HepG2 (cell line): ENCODE measurements at regions not wholly inside any gene's neighbourhood (a gene's known extent, or its start where the extent isn't known, plus 50 kb on each side); places are given as distances from the start of the nearest gene placed in this dataset.

ENCODE experiments used
- CBX5 ChIP-seq: sonication (generic); formaldehyde crosslinking; IDR thresholded peaks from 2 replicates; pipeline ENCODE4 v1.4.0; 2020; ENCODE audit warnings: missing genetic modification reagents, borderline replicate concordance
- HMG20B ChIP-seq: conservative IDR thresholded peaks from 2 replicates; pipeline ENCODE4 v1.6.1; 2016; ENCODE audit warnings: missing genetic modification reagents, missing compliant biosample characterization
- KLF11 ChIP-seq: IDR thresholded peaks from 2 replicates; pipeline ENCODE4 v1.6.1; 2016; ENCODE audit warnings: missing compliant biosample characterization
- TF ChIP-seq, protein P1 (sequence below): sonication (generic); formaldehyde crosslinking; IDR thresholded peaks from one replicate; pipeline ENCODE4 v1.5.1; 2020; ENCODE audit warnings: mild to moderate bottlenecking, missing genetic modification reagents; ENCODE audit errors: not compliant biosample characterization
- TF ChIP-seq, protein P2 (sequence below): sonication (generic); formaldehyde crosslinking; IDR thresholded peaks from 2 replicates; pipeline ENCODE4 v1.8.0; 2022; ENCODE audit warnings: missing genetic modification reagents, mild to moderate bottlenecking, moderate library complexity, borderline replicate concordance
- TF ChIP-seq, protein P3 (sequence below): sonication (generic); formaldehyde crosslinking; IDR thresholded peaks from 2 replicates; pipeline ENCODE4 v1.4.0; 2020; ENCODE audit warnings: missing genetic modification reagents, borderline replicate concordance
- TF ChIP-seq, protein P4 (sequence below): IDR thresholded peaks from 2 replicates; pipeline ENCODE4 v1.6.1; 2016; ENCODE audit warnings: low read depth, missing genetic modification reagents, missing compliant biosample characterization

DNA sequence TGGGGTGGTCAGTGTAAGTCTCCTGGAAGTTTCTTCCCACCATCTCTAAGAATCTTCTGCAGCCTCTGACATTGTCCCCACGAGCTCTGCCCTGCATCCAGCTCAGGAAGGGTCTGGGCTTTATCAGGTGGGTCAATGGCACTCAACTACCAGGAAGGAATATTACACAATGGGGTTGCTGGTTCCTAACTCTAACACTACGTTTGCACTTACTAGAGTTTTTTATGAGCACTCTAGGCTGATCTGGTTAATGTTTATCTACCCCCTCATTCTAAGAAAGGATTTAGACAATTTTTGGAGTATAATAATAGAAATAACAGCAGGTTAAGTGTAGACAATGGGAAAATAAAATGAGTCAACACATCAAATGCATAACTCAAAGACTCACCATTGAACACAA, 411.1 kb upstream of the RGMA start (continued):
- TF ChIP-seq, protein P1, sequence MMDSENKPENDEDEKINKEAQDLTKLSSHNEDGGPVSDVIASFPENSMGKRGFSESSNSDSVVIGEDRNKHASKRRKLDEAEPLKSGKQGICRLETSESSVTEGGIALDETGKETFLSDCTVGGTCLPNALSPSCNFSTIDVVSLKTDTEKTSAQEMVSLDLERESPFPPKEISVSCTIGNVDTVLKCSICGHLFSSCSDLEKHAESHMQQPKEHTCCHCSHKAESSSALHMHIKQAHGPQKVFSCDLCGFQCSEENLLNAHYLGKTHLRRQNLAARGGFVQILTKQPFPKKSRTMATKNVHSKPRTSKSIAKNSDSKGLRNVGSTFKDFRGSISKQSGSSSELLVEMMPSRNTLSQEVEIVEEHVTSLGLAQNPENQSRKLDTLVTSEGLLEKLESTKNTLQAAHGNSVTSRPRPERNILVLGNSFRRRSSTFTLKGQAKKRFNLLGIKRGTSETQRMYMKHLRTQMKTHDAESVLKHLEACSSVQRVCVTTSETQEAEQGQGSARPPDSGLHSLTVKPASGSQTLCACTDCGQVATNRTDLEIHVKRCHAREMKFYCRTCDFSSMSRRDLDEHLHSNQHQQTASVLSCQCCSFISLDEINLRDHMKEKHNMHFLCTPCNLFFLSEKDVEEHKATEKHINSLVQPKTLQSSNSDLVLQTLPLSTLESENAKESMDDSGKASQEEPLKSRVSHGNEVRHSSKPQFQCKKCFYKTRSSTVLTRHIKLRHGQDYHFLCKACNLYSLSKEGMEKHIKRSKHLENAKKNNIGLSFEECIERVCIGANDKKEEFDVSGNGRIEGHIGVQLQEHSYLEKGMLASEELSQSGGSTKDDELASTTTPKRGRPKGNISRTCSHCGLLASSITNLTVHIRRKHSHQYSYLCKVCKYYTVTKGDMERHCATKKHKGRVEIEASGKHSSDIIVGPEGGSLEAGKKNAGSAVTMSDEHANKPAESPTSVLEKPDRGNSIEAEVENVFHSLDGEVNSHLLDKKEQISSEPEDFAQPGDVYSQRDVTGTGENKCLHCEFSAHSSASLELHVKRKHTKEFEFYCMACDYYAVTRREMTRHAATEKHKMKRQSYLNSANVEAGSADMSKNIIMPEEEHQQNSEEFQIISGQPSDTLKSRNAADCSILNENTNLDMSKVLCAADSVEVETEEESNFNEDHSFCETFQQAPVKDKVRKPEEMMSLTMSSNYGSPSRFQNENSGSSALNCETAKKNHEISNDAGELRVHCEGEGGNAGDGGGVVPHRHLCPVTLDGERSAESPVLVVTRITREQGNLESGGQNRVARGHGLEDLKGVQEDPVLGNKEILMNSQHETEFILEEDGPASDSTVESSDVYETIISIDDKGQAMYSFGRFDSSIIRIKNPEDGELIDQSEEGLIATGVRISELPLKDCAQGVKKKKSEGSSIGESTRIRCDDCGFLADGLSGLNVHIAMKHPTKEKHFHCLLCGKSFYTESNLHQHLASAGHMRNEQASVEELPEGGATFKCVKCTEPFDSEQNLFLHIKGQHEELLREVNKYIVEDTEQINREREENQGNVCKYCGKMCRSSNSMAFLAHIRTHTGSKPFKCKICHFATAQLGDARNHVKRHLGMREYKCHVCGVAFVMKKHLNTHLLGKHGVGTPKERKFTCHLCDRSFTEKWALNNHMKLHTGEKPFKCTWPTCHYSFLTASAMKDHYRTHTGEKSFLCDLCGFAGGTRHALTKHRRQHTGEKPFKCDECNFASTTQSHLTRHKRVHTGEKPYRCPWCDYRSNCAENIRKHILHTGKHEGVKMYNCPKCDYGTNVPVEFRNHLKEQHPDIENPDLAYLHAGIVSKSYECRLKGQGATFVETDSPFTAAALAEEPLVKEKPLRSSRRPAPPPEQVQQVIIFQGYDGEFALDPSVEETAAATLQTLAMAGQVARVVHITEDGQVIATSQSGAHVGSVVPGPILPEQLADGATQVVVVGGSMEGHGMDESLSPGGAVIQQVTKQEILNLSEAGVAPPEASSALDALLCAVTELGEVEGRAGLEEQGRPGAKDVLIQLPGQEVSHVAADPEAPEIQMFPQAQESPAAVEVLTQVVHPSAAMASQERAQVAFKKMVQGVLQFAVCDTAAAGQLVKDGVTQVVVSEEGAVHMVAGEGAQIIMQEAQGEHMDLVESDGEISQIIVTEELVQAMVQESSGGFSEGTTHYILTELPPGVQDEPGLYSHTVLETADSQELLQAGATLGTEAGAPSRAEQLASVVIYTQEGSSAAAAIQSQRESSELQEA (CRISPR knock-in tag), result no peak
- TF ChIP-seq HMG20B (CRISPR knock-in tag), result no peak
- TF ChIP-seq, protein P2, sequence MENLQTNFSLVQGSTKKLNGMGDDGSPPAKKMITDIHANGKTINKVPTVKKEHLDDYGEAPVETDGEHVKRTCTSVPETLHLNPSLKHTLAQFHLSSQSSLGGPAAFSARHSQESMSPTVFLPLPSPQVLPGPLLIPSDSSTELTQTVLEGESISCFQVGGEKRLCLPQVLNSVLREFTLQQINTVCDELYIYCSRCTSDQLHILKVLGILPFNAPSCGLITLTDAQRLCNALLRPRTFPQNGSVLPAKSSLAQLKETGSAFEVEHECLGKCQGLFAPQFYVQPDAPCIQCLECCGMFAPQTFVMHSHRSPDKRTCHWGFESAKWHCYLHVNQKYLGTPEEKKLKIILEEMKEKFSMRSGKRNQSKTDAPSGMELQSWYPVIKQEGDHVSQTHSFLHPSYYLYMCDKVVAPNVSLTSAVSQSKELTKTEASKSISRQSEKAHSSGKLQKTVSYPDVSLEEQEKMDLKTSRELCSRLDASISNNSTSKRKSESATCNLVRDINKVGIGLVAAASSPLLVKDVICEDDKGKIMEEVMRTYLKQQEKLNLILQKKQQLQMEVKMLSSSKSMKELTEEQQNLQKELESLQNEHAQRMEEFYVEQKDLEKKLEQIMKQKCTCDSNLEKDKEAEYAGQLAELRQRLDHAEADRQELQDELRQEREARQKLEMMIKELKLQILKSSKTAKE (CRISPR knock-in tag), result no peak
- TF ChIP-seq, protein P3, sequence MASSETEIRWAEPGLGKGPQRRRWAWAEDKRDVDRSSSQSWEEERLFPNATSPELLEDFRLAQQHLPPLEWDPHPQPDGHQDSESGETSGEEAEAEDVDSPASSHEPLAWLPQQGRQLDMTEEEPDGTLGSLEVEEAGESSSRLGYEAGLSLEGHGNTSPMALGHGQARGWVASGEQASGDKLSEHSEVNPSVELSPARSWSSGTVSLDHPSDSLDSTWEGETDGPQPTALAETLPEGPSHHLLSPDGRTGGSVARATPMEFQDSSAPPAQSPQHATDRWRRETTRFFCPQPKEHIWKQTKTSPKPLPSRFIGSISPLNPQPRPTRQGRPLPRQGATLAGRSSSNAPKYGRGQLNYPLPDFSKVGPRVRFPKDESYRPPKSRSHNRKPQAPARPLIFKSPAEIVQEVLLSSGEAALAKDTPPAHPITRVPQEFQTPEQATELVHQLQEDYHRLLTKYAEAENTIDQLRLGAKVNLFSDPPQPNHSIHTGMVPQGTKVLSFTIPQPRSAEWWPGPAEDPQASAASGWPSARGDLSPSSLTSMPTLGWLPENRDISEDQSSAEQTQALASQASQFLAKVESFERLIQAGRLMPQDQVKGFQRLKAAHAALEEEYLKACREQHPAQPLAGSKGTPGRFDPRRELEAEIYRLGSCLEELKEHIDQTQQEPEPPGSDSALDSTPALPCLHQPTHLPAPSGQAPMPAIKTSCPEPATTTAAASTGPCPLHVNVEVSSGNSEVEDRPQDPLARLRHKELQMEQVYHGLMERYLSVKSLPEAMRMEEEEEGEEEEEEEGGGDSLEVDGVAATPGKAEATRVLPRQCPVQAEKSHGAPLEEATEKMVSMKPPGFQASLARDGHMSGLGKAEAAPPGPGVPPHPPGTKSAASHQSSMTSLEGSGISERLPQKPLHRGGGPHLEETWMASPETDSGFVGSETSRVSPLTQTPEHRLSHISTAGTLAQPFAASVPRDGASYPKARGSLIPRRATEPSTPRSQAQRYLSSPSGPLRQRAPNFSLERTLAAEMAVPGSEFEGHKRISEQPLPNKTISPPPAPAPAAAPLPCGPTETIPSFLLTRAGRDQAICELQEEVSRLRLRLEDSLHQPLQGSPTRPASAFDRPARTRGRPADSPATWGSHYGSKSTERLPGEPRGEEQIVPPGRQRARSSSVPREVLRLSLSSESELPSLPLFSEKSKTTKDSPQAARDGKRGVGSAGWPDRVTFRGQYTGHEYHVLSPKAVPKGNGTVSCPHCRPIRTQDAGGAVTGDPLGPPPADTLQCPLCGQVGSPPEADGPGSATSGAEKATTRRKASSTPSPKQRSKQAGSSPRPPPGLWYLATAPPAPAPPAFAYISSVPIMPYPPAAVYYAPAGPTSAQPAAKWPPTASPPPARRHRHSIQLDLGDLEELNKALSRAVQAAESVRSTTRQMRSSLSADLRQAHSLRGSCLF (CRISPR knock-in tag), result no peak
- TF ChIP-seq KLF11 (CRISPR knock-in tag), result no peak
- TF ChIP-seq CBX5 (CRISPR knock-in tag), result no peak
- TF ChIP-seq, protein P4, sequence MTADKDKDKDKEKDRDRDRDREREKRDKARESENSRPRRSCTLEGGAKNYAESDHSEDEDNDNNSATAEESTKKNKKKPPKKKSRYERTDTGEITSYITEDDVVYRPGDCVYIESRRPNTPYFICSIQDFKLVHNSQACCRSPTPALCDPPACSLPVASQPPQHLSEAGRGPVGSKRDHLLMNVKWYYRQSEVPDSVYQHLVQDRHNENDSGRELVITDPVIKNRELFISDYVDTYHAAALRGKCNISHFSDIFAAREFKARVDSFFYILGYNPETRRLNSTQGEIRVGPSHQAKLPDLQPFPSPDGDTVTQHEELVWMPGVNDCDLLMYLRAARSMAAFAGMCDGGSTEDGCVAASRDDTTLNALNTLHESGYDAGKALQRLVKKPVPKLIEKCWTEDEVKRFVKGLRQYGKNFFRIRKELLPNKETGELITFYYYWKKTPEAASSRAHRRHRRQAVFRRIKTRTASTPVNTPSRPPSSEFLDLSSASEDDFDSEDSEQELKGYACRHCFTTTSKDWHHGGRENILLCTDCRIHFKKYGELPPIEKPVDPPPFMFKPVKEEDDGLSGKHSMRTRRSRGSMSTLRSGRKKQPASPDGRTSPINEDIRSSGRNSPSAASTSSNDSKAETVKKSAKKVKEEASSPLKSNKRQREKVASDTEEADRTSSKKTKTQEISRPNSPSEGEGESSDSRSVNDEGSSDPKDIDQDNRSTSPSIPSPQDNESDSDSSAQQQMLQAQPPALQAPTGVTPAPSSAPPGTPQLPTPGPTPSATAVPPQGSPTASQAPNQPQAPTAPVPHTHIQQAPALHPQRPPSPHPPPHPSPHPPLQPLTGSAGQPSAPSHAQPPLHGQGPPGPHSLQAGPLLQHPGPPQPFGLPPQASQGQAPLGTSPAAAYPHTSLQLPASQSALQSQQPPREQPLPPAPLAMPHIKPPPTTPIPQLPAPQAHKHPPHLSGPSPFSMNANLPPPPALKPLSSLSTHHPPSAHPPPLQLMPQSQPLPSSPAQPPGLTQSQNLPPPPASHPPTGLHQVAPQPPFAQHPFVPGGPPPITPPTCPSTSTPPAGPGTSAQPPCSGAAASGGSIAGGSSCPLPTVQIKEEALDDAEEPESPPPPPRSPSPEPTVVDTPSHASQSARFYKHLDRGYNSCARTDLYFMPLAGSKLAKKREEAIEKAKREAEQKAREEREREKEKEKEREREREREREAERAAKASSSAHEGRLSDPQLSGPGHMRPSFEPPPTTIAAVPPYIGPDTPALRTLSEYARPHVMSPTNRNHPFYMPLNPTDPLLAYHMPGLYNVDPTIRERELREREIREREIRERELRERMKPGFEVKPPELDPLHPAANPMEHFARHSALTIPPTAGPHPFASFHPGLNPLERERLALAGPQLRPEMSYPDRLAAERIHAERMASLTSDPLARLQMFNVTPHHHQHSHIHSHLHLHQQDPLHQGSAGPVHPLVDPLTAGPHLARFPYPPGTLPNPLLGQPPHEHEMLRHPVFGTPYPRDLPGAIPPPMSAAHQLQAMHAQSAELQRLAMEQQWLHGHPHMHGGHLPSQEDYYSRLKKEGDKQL (CRISPR knock-in tag), result no peak
